ENCODE measurements at regions not wholly inside any gene's neighbourhood (a gene's known extent, or its start where the extent isn't known, plus 50 kb on each side); places are given as distances from the start of the nearest gene placed in this dataset.

- DNase-seq = no peak
Observed at GRCh38 chr3:147007736-147008245, 398.6 kb downstream of the ZIC4 start.

- DNase-seq = no peak
Observed at GRCh38 chr3:147002721-147003120, 397.6 kb upstream of the PLSCR5 start.

DNA sequence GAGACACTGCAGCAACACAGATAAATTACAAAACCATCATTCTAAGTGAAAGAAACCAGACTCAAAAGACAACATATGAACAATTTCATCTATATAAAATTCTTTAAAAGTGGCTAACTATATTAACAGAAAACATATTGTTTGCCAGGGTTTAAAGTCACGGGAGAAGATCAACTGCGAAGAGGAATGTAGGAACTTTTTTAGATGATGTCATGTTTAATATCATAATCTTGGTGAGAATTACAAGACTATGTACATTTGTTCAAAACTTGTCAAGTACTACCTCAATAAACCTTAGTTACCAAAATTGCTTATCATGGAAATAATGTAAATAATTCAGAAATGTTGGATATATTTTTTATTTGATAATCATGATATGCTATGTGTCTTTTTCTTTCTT is 395.1 kb upstream of the PLSCR5 start:
- DNase-seq = no peak

- no peak for DNase-seq
Observed at GRCh38 chr3:146991907-146992306, 386.8 kb upstream of the PLSCR5 start.

DNA sequence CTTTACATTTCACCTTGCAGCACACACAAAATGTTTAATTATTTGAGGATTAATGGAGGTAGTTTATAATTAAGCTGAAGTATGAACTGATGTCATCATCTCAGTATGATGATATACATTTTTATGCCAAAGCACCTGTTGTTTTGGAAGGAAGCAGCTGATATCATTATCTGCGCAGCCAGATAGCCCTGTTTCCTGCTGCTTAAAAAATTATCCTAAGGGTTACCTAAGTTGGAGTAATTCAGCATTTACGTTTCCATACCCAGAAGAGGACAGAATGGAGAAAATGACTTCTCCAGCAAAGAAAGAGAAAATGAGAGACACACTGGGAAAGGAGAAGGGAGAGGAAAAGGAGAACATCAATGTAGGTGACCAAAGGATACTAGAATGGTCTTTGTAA is 370.3 kb upstream of the PLSCR5 start:
- no peak for DNase-seq

GRCh38 chr3:146975032-146975431 is 369.9 kb upstream of the PLSCR5 start:
- DNase-seq = no peak

DNA sequence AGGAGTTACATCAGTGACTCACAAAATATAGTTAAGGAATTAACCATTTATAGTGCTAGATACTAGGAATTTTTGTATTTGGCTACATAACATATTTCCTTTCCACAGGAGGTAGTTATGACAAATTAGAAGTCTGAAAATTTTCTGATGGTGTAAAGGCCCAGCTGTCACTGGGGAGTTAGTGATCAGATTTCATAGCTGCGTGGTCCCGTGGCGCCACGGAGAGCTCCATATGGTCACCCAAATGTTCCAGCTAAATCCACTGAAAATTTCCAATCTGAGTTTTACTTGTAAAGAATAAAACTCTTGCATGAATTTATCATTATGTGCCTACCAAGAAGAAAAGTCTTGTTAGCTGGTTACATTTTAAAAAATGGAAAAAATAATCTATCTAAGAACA is 368.9 kb upstream of the PLSCR5 start:
- DNase-seq = no peak

DNA sequence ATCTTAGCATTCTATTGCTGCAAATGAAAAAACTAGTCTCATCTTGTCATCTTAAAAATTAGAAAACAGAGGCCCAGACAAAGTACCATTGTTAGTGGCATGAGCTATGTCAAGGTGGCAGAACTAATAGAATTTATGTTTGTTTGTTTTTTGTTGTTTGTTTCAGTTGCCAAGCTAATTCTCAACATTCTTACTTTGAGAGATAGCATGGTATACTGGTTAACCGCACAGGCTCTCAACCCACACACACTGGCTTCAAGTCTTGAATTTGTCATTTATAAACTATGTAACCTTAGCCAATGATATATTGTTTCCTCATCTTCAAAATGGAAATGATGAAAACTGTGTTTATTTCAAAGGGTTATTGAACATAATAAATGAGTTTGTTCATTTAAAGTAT is 367.6 kb upstream of the PLSCR5 start:
- DNase-seq = no peak

DNA sequence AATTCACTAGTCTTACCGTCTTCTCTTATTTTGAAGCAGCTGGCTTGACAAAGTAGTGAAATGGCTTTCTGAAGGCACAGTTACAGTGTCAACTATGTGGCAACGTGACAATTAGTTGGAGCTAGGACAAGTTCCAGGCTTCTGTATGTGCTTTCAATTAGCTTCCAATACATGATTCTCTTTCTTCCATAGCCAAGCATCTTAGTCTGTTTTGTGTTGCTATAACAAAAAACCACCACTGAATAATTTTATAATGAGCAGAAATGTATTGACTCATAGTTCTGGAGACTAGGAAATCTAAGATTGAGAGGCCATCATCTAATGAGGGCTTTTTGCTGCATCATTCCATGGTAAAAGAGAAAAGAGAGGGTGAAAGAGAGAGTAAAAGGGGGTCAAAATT is 365.1 kb upstream of the PLSCR5 start:
- DNase-seq = no peak

DNA sequence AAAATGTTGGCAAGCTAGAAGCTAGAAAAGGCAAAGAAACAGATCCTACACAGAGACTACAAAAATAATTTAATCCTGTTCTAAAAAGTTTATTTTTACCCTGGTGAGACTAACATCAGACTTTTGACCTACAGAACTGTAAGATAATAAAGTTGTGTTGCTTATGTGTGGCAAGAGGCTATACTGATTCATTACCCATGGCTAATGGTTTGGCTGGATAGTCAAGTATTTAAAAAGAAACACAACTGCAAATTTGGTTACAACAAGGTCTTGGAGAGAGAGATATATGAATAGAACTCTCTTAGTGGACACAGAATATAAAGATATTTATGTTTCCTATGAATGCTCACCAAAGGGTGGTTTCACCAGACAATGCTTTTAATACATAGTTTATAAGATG is 364.2 kb upstream of the PLSCR5 start:
- DNase-seq = no peak

- DNase-seq = no peak
Observed at GRCh38 chr3:146968204-146968651, 363.1 kb upstream of the PLSCR5 start.

DNA sequence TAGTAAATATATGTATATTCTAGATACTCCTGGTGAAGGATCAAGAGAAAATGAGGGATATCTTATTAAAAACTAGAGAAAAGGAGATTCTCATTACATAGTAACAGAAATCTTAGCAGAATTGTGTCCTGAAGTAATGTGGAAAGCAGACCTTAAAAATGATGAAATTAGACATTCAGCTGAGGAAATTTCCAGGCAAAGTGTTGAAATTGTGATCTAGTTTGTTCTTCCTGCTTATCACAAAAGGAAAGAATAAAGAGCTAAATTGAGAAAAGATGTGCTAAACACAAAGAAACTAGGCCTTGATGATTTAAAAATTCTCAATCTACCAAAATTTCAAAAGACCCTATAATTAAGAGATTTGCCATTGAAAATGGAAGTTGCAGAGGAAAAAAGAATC is 362.6 kb upstream of the PLSCR5 start:
- no peak for DNase-seq

GRCh38 chr3:146966124-146966523 is 361.0 kb upstream of the PLSCR5 start:
- no peak for DNase-seq

DNA sequence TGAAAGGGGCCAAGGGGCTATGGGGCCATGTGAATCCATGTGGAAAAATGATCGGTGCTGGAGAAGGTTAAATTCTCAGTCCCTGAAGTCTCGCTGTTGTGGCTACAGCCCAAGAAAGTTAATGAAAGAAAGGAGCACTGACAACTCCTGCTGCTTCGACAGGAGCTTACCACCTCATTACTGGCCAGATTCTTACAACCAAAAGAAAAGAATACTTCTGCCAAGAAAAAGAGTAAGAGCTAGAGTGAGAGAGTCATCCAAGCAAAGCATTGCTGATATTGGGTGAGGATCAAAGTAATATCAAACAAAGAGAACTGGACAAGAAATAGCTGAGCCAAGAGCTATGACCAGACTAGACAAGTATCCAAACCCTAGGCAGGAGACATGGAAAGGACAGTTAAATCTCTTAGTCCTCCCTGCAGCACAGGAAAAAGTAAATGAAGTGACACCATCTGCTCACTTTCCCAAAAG is 348.4 kb upstream of the PLSCR5 start:
- no peak for DNase-seq

GRCh38 chr3:146948985-146949384 is 343.8 kb upstream of the PLSCR5 start:
- no peak for DNase-seq

GRCh38 chr3:146948186-146948585 is 343.0 kb upstream of the PLSCR5 start:
- DNase-seq = no peak

GRCh38 chr3:146929696-146930095 is 324.6 kb upstream of the PLSCR5 start:
- no peak for DNase-seq

DNA sequence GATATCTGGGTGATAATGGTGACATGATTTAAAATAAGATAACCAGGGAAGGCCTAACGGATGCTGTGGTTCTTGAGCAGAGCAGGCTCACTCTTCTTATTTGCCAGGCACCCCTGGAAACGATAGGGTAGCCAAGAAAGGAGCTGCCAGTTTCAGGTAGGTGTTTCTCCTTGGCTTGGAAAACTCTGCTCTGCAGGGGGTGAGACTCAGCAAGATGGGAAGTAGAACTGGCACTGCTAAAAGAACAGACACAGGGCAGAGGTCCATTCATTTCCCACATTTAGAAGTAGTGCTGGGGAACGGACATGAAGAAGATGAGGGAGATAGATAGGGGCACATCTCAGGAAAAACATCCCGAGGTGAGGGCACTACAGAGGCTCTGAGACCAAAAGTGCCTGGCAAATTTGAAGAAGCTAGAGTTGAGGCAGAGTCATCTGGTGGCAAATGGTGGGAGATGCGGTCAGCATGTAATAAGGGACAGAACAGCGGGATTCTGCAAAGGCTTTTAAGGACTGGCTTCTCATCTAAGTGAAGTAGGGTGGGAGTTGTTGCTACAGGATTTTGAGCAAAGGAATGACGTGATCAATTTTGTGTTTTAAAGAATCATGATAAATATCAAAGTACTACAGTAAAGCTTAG is 323.4 kb upstream of the PLSCR5 start:
- no peak for DNase-seq

DNA sequence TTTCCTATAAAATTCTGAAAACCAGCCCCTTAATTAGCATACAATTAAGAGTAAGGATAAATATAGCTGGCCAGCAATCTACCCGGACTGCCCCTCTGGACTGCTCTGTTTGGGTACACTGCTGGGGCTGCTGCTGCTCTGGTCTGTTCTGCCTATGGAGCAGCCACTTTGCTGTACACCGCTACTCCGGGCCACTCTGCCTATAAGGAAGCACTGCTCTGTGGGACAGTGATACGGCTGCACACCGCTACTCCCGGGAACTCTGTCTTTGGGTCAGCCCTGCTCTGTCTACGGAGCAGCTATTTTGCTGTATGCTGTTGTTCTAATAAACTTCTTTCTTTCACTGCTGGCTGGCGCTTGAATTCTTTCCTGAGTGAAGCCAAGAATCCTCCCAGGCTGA is 316.5 kb upstream of the PLSCR5 start:
- DNase-seq = no peak

DNA sequence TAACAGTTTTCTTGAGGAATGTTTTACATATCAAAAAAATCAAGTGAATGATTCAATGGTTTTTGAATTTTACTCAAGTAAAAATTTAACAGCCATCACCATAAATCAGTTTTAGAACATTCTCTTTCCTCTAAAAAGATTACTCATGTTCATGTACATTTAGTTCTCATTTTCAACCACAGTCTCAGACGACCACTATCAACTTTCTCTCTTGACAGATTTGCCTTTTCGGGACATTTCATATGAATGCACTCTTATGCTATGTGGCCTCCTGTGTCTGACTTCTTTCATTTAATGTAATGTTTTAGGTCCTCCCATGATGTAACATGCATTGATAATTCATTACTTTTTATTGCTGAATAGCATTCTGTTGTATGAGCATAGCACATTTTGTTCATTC is 309.3 kb upstream of the PLSCR5 start:
- DNase-seq = no peak

DNA sequence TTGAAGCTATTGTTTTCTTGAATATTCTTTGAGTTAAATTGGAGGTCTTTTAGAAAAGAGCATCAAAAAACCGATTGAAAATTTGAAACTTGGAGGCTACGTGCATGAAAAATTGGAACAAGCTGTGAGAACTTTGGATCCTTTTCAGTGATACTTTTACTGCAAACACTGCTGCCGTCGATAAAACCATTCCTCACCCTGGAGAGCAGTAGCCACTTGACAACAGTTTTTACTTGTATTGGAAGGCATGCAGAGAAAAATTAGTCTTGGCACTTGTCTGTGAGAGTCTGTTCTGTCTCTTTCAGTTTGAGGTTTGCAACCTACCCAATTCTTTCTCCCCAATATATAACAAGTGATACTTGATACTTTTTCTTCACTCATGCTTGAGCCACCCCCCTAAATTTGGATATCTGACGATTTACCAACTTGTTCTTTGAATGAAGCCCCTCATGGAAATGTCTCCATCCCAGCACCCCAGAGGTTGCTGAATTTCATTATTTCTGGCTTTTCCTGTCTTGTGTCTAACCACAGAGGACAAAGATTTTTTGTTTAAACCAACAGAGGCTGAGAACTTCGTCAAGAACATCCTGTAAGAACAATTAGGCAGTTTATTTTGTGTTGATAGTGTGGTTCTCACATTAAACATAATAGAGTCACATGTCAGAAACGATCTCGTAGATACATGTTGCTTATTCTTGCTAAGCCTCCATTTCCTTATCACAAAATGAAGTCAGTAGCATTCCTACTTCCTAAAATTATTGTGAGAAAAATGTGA is 307.3 kb upstream of the PLSCR5 start:
- no peak for DNase-seq

GRCh38 chr3:146903927-146904326 is 298.8 kb upstream of the PLSCR5 start:
- no peak for DNase-seq

DNA sequence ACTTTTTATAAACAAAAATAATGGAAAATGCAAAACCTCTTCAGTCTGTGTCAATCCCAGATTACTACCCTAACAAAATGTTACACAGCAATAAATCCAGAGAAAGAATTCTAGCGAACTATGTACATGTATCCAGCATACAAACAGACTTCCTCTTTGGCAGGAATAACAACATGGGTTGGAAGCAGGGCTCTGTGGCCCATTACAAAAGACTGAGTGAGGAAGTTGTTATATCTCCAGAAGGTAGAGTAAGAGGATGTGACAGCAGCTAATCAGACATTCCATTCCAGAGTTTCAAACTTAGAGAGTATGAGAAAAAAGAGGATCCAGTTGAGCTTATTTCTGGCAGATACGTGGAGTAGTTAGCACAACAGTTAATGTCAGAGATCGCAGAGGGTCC is 294.0 kb upstream of the PLSCR5 start:
- DNase-seq = no peak

- no peak for DNase-seq
Observed at GRCh38 chr3:146896711-146897110, 291.6 kb upstream of the PLSCR5 start.

All from NCI-H1092 (cell line).